GM18511 (cell line): ENCODE measurements at regions not wholly inside any gene's neighbourhood (a gene's known extent, or its start where the extent isn't known, plus 50 kb on each side); places are given as distances from the start of the nearest gene placed in this dataset.

ENCODE experiments used
- ATAC-seq: cut with Tn5 transposase; IDR thresholded peaks from one replicate; pipeline ENCODE4 v1.9.1; 2021; ENCODE audit warnings: mild to moderate bottlenecking, moderate library complexity; ENCODE audit not compliant: unreplicated experiment

DNA sequence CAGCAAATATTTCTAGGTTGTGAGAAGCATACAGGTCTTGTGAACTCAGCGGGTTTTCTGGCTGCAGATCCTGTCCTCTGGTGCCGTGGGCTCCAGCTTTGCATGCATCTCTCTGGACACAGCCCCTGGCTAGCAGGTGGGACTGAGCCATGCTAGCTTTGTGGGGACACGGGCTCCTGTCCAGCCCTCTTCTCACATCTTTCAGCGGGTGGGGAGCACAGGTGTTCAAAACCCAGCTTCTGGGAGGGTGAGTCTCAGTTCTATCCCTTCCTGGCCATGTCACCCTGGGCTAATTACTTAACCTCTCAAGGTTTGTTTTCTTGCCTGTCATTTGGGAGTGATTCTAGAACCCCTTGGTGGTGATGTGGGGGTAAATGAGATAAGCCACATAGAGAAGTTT lies 162.3 kb downstream of the ICE1 start:
- no peak for ATAC-seq

GRCh38 chr5:5584236-5584745 lies 161.8 kb downstream of the ICE1 start:
- no peak for ATAC-seq

- no peak for ATAC-seq
These were observed 161.4 kb downstream of the ICE1 start for GRCh38 chr5:5583832-5584231.

- no peak for ATAC-seq
These were observed 160.7 kb downstream of the ICE1 start for GRCh38 chr5:5583023-5583765.

GRCh38 chr5:5581080-5581479 lies 158.6 kb downstream of the ICE1 start:
- ATAC-seq = no peak

DNA sequence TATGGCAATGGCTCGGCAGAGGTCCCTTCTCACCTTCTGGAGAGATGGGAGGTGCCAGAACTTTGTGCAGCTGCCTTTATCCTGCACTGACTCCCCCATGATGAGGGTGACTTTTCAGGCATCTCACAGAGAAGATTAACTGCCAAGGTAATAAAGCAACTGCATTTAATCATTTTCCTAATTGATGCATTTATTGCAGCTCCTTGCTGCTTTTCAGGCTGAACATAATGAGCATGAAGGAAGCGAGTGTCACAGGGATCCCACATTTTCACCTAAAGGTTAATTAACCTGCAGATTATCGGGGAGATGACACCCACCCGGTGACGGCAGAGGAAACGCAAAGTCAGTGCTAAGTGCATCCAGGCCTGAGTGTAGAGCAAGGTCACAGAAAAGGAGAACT lies 154.3 kb downstream of the ICE1 start:
- ATAC-seq = no peak

GRCh38 chr5:5575461-5575860 lies 153.0 kb downstream of the ICE1 start:
- ATAC-seq = no peak

DNA sequence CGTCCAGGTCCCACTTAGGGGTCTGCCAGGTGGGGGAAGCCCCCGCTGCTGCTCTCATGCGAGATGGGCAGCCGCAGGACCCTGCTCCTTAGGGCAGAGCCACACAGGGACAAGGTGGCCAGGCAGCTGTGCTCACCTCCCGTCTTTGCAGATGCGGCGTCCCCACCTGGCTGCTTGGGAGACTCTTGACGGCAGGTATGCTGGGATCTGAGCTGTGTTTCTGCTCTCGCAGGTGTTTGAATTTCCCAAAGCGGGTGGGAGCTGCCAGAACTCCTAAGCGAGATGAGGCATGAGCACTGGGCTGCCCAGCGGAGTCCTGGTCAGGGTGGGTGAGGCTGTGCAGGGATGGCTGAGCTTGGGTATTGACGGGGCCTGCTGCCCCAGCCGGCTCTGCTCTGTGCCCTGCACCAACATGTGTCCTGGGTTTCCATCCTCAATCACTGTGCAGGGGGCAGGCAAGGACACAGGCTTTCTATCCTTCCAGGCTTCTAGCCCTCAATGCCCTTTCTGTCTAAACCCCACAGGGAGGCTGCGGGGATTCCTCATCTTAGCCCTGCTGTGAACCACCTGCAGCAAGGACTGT lies 151.4 kb downstream of the ICE1 start:
- ATAC-seq = no peak

DNA sequence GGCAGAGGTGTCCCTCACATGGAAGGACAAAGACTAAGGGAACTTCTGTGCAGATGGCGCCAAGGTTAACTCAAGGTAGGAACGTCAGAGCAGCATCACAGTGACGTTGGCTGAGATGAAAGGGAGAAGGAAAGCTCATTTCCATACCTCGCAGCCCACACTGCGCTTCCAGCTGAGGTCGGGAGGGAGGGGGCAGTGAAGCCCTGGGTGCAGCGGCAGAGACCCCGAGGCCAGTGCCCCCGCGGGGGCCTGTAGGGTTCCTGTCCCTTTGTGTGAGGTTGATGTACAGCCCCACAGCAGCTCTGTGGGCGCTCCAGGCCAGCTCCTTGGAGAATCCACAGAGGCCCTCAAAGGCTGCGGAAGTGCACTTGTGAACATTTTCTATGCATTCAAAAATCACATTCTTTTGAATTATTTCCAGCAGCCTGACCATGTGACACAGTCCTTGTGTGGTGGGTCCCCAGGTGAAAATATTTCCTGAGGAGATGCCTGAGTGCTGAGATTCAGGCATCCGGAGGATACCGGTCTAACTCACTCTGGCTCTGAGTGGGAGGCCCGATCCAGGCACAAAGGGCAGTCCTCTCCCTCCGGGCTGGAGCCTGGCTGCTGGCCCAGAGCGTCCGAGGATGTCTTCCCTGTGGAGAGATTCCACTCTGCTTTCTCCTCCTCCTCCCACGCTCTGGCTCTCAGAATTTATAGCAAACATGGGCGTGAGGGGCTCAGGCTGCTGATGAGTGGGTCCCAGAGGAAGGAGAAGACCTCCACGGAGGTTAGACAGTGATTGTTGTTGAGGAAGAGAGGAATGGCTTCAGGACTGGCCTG lies 150.7 kb downstream of the ICE1 start:
- no peak for ATAC-seq

- ATAC-seq = no peak
These were observed 149.8 kb downstream of the ICE1 start for GRCh38 chr5:5572010-5572865.

DNA sequence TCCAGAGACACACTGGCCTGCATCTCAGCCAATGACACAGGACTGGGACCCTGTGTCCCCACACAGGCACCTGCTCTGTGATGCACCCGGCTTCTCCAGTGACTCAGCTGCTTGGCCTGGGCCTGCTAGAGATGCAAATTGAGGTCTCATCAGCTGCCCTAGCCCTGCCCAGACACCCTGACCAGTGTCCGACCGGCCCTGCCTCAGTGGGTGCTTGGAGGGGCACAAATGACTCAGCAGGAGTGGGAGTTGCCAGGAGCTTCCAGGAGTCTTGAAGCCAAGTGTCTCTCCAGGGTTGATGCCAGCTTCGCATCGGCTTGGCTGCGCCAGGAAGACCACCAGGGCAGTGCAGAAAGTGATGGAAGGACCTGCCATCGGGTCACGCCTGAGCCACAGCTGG lies 148.2 kb downstream of the ICE1 start:
- ATAC-seq = no peak

DNA sequence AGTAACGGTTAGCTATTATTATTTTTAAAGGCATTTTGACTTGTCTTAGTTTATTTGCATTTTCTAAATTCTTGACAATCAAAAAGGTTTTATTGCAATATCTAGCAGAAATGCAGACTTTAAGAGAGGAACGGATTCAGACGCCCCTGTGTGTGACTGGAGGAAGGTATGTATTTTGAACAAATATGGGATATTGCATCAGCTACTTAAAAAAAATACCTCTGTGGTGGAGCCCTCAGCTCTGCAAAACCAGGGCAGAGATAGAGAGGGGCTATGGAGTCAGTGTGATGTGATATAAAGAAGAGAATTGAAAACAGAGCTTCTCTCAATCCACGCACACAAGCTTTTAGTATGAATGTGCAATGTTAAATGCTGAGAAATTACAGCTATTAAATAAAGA lies 142.4 kb downstream of the ICE1 start:
- ATAC-seq = no peak

DNA sequence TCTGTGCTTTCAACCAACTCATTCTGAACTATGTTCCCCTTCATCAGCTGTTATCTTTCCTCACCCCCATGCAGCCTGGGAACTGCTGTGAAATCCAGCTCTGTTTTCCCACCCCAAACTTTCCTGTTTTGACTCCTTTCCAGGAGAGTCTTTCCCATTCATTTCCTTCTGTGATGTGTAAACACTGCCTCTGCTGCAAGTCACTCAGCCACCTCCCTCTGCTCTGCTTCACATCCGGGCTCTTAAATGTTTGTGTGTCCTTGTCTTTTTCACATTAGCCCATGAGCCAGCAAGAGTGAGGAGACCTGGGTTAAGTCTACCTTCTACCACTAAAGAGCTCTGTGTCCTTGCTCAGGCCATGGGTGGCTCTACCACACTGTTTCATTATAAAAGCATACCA lies 137.5 kb downstream of the ICE1 start:
- ATAC-seq = no peak

DNA sequence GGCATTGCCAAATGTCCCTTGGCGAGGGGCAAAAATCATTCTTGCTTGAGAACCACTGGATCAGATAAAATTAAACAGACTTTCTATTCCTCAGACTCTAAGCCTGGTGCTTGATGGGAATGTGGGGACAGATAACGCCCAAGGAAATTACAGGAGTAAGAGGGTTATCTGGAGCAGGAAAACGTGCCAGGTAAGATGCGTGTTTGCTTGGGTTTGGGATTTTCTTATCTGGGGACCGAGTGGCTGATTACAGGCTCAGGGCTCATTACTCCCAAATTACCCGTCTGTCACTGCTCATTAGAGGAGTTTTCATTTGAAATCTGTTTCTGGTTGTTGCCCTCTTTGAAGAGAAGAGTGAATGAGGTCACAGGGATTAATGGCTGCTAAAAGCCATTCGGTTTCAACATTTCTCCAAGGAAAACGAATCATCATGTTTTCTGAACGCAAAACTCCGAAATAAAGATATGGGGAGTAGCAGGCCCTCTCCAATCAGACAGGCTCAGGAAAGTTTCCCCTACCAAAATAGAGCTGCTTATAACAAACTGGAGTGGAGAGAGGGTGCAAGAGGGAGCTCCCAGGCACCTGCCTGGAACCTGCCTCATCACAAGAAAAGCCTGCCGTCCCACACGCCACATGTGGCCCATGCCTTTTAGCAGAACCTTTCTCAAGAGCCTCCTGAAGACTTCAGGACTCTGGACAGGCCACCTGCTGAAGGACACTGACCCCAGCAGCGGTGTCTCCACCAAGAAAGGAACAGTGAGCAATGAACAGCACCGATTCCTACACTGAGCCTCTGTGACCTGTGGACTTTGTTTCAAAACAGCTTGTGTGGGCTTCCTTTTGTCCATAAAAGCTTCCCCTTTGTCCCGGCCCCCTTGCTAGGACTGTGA lies 136.4 kb downstream of the ICE1 start:
- ATAC-seq = no peak

- ATAC-seq = no peak
These were observed 135.6 kb downstream of the ICE1 start for GRCh38 chr5:5558102-5558501.

DNA sequence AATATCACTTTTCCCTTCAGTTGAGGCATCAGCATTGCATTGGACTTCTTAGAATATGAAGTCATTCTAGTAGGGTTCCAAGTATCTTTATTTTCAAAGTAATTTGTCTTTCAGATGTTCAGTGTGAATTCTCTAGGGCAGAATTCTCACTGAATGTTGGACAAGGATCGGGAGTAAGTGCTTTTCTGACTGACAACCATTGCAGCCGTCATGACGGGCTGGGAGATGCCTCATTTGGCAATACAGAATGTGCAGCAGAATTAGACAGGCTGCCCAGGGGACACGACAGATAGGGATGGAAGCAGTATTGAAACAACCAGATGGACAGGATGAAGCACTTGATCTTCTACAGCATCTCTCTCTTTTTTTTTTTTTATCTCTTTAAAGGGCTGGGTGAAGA lies 129.0 kb downstream of the ICE1 start:
- no peak for ATAC-seq

DNA sequence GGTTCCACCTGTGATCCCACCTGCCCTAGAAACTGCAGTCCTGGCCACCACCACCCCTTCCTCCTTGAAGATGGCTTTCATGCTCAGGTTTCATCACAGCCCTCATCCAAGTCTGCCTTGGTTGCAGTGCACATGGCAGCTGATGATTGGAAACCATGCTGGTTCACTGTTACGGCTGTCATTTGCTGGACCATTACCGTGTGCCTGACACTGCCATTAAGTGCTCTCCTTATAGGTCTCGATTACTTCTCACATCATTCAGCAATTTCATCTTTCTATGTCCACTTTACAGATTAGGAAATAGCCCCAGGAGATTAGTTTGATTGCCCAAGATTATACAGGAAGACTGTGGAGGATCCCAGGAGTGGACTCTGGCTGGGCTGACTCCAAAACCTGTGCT lies 123.9 kb downstream of the ICE1 start:
- ATAC-seq = no peak

DNA sequence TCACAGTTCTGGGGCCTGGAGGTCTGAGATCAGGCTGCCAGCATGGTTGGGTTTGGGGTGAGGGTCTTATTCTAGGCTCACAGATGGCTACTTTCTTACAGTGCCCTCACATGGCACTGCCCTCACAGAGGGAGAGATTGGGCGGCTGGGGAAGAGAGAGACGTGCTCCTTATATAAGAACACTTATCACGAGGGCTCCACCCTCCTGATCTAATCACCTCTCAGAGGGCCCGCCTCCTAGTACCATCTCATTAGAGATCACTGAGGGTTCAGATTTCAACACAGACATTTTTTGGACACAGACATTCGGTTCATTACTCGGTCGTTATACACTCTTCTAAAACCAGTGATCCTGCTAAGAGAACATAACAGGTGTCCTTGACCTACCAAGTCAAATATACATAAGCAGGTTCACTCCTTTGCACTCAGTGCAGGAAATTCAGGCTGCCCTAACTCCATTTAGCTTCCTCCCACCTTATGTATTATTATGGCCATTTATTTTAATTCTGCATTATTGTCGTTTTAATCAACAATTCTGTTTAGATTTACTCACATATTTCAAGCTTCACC lies 121.7 kb downstream of the ICE1 start:
- ATAC-seq = no peak

- no peak for ATAC-seq
These were observed 120.2 kb downstream of the ICE1 start for GRCh38 chr5:5542654-5543053.

DNA sequence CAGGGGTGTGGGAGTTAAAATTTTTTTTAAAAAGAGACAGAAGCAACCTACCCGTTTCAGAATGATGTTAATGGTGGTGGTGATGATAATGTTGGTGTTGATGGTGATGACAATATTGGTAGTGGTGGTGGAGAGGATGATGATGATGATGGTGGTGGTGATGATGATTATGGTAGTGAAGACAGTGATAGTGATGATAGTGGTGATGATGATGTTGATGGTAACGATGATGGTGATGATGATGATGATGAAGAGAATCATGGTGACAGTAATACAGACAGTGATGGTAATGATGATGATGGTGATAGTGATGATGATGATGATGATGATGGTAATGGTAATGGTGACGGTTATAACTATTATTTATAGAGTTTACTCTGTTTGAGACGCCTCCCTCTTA lies 117.6 kb downstream of the ICE1 start:
- no peak for ATAC-seq
